HepG2 (cell line): ENCODE measurements at regions not wholly inside any gene's neighbourhood (a gene's known extent, or its start where the extent isn't known, plus 50 kb on each side); places are given as distances from the start of the nearest gene placed in this dataset.

Source experiments
- ATAC-seq: fragments of 200-7000 bp; cut with Tn5 transposase; 3 replicates; pipeline ENCODE4 v1.9.1; 2020; ENCODE audit warnings: mild to moderate bottlenecking, moderate library complexity
- BruUV-seq: library from RNA; stranded (reverse); fragments of 400-500 nt; replicated peaks from 2 replicates; lab custom pipeline; 2021; lab: Mats Ljungman, UMichigan
- CTCF ChIA-PET: fragments of 300-600 bp; formaldehyde crosslinking; extraction: SDS; loops from one replicate; lab custom pipeline; 2021; ENCODE audit warnings: low total read pairs, inconsistent platforms, low intra/inter-chr PET ratio; lab: Yijun Ruan, JAX
- POLR2A ChIA-PET: fragments of 350-600 bp; sonication (Branson Sonifier 250); formaldehyde crosslinking; loops from one replicate; lab custom pipeline; 2020; ENCODE audit warnings: antibody characterized with exemption, inconsistent platforms; lab: Yijun Ruan, JAX
- DNase-seq: peaks from one replicate; pipeline ENCODE4 v3.0.0-alpha.2; 2015; ENCODE audit warnings: low spot score
- FAIRE-seq: peaks from 3 replicates; lab custom pipeline; 2011; peaks lifted over from hg19 to GRCh38; lab: Jason Lieb, UNC
- H2AFZ ChIP-seq: one replicate; pipeline ENCODE4 v1.6.1; 2011; ENCODE audit warnings: low read length, inconsistent platforms
- H3K27ac ChIP-seq: fragments of 300-600 bp; 3 replicates; pipeline ENCODE4 v1.8.0; 2011; ENCODE audit warnings: mixed run types, mild to moderate bottlenecking, mixed read lengths, low read length, inconsistent platforms; ENCODE audit not compliant: insufficient read depth; ENCODE audit errors: extremely low read length
- H3K27me3 ChIP-seq, 2 experiments: fragments of 200-600 bp in 1 of 2; 2 replicates in 1 of 2; 3 replicates in 1 of 2; pipeline versions ENCODE4 v1.6.0 to v1.8.0; 2011; ENCODE audit warnings: low read length in 2 of 2, mild to moderate bottlenecking in 2 of 2, moderate library complexity in 2 of 2, inconsistent platforms in 1 of 2; ENCODE audit not compliant: insufficient read depth in 2 of 2, control insufficient read depth in 1 of 2
- H3K36me3 ChIP-seq, 2 experiments: fragments of 200-600 bp in 1 of 2; replicated peaks in 1 of 2; 2 replicates in 1 of 2; 3 replicates in 1 of 2; pipeline versions ENCODE4 v1.5.1 to v1.8.0; 2011; ENCODE audit warnings: low read length in 2 of 2, inconsistent platforms in 1 of 2; ENCODE audit not compliant: insufficient read depth in 2 of 2, control insufficient read depth in 1 of 2
- H3K4me1 ChIP-seq: 2 replicates; pipeline ENCODE4 v1.5.1; 2012; ENCODE audit warnings: low read length, inconsistent platforms; ENCODE audit not compliant: insufficient read depth
- H3K4me2 ChIP-seq: 2 replicates; pipeline ENCODE4 v1.6.0; 2011; ENCODE audit warnings: low read depth, low read length, inconsistent platforms
- H3K4me3 ChIP-seq, 3 experiments: fragments of 200-600 bp in 1 of 3; sonication (generic), shearing (Covaris generic) in 1 of 3; replicated peaks in 1 of 3; 2 replicates each; pipeline ENCODE4 v1.5.1; 2011 to 2016; ENCODE audit warnings: low read length in 3 of 3, inconsistent platforms in 2 of 3, low read depth in 2 of 3, mild to moderate bottlenecking in 2 of 3, control low read depth in 1 of 3, mixed read lengths in 1 of 3; ENCODE audit not compliant: insufficient read depth in 1 of 3
- H3K79me2 ChIP-seq: one replicate; pipeline ENCODE4 v1.6.1; 2011; ENCODE audit warnings: low read length, inconsistent platforms; ENCODE audit not compliant: insufficient read depth
- H3K9ac ChIP-seq: 2 replicates; pipeline ENCODE4 v1.6.0; 2011; ENCODE audit warnings: mild to moderate bottlenecking, low read depth, low read length, inconsistent platforms; ENCODE audit not compliant: insufficient read depth
- H3K9me3 ChIP-seq: 2 replicates; pipeline ENCODE4 v1.5.1; 2012; ENCODE audit warnings: mild to moderate bottlenecking, low read length
- H4K20me1 ChIP-seq: 2 replicates; pipeline ENCODE4 v1.6.0; 2011; ENCODE audit warnings: inconsistent platforms, mild to moderate bottlenecking, low read length, moderate library complexity; ENCODE audit not compliant: insufficient read depth
- MAX ChIP-seq: IDR thresholded peaks from 2 replicates; pipeline ENCODE4 v1.6.1; 2012; ENCODE audit warnings: inconsistent platforms
- PRDM10 ChIP-seq: sonication (generic); formaldehyde crosslinking; IDR thresholded peaks from 2 replicates; pipeline ENCODE4 v1.4.0; 2020; ENCODE audit warnings: low read depth, missing genetic modification reagents
- UBTF ChIP-seq: sonication (generic); formaldehyde crosslinking; IDR thresholded peaks from 2 replicates; pipeline ENCODE4 v1.4.0; 2020; ENCODE audit warnings: mild to moderate bottlenecking, missing genetic modification reagents
- ZBTB14 ChIP-seq: sonication (generic); formaldehyde crosslinking; IDR thresholded peaks from 2 replicates; pipeline ENCODE4 v1.4.0; 2020; ENCODE audit warnings: missing genetic modification reagents
- ZNF781 ChIP-seq: sonication (generic); formaldehyde crosslinking; IDR thresholded peaks from 2 replicates; pipeline ENCODE4 v1.5.1; 2020; ENCODE audit warnings: borderline replicate concordance, mild to moderate bottlenecking, missing genetic modification reagents; ENCODE audit errors: not compliant biosample characterization
- WGBS: methylation state at CpG from one replicate; pipeline ENCODE4 v1.1.6; 2017; ENCODE audit warnings: low lambda C conversion rate; 5-methylcytosine and 5-hydroxymethylcytosine counted together
- in situ Hi-C: cut with HindIII; loops from 2 replicates; pipeline ENCODE4 v1.10.0; 2017; ENCODE audit warnings: low pct_unique_long_range_greater_than_20kb; ENCODE audit not compliant: extremely low pct_ligation_motif_present
- intact Hi-C: fragments of 100-400 bp; cut with micrococcal nuclease; formaldehyde crosslinking; loops from one replicate; pipeline ENCODE4 v1.10.0; 2022; ENCODE audit not compliant: unreplicated experiment

GRCh38 chr12:125240717-125241116, 175.5 kb downstream of the AACS start (continued):
- TF ChIP-seq ZBTB14 (CRISPR knock-in tag) (no peak), UBTF (CRISPR knock-in tag) (no peak)

- in situ Hi-C loops = no loop called here
- no peak overlapping the region for H3K27ac ChIP-seq
- H4K20me1 ChIP-seq = no peaks in the 10 kb centered on the region
- intact Hi-C loops = no loop called here
- ChIA-PET POLR2A (no interaction called here), CTCF (no interaction called here)
- H3K79me2 ChIP-seq = no peaks in the 10 kb centered on the region
- no peak overlapping the region for H3K4me2 ChIP-seq
- no peak for DNase-seq
- TF ChIP-seq MAX = no peak
- TF ChIP-seq ZNF781 (CRISPR knock-in tag) = no peak
- TF ChIP-seq PRDM10 = no peak
- no peak for FAIRE-seq
- no peaks in the 10 kb centered on the region for H3K36me3 ChIP-seq
- no peaks in the 10 kb centered on the region for H3K4me1 ChIP-seq
- 5% methylated on average over 11 of the region's 11 CpGs for WGBS
- H3K9ac ChIP-seq = no peak overlapping the region
- BruUV-seq = no TSS peak
- H3K4me3 ChIP-seq = no peak overlapping the region
- no peak overlapping the region for H2AFZ ChIP-seq
- H3K27me3 ChIP-seq = peaks cover 4 to 70% of the 10 kb centered on the region in 2 experiments
- ATAC-seq = no peak
- no peaks in the 10 kb centered on the region for H3K9me3 ChIP-seq
Observed at GRCh38 chr12:125243811-125244210, 178.6 kb downstream of the AACS start.
